Left ventricle myocardium inferior (tissue), 1 donor: ENCODE measurements at regions not wholly inside any gene's neighbourhood (a gene's known extent, or its start where the extent isn't known, plus 50 kb on each side); places are given as distances from the start of the nearest gene placed in this dataset.

ENCODE experiments used
- DNase-seq: peaks from one replicate; pipeline ENCODE4 v3.0.0-alpha.2; 2020
- H3K27ac ChIP-seq: fragments of 200-600 bp; replicated peaks from 2 replicates; pipeline ENCODE4 v1.8.0; 2021
- H3K27me3 ChIP-seq: fragments of 200-600 bp; 2 replicates; pipeline ENCODE4 v1.8.0; 2021; ENCODE audit warnings: low read depth
- H3K36me3 ChIP-seq: fragments of 200-600 bp; 2 replicates; pipeline ENCODE4 v1.8.0; 2021
- H3K4me1 ChIP-seq: fragments of 200-600 bp; 2 replicates; pipeline ENCODE4 v1.8.0; 2021
- H3K4me3 ChIP-seq: fragments of 200-600 bp; 2 replicates; pipeline ENCODE4 v1.8.0; 2021; ENCODE audit warnings: mild to moderate bottlenecking, moderate library complexity
- H3K9me3 ChIP-seq: fragments of 200-600 bp; replicated peaks from 2 replicates; pipeline ENCODE4 v1.8.0; 2021
- CTCF ChIP-seq: fragments of 200-600 bp; IDR thresholded peaks from 2 replicates; pipeline ENCODE4 v1.8.0; 2021; ENCODE audit warnings: antibody characterized with exemption, mild to moderate bottlenecking, borderline replicate concordance
- intact Hi-C: fragments of 100-400 bp; cut with micrococcal nuclease; formaldehyde crosslinking; loops from one replicate; pipeline ENCODE4 v1.11.0; 2022
- donor health status: DM: no; HTN: yes; CAD: no; lungs with severe emphysema.

- H3K27me3 ChIP-seq, result no peaks in the 10 kb centered on the region
- H3K9me3 ChIP-seq, result no peaks in the 10 kb centered on the region
- intact Hi-C loops, result no loop called here
- no peaks in the 10 kb centered on the region for H3K36me3 ChIP-seq
- DNase-seq, result no peak
- H3K4me1 ChIP-seq, result peaks cover 15% of the 10 kb centered on the region
- TF ChIP-seq CTCF, result no peak
- H3K4me3 ChIP-seq, result no peak overlapping the region
- no peak overlapping the region for H3K27ac ChIP-seq
Observed at GRCh38 chr6:82056567-82056966, 191.0 kb downstream of the IBTK start.

DNA sequence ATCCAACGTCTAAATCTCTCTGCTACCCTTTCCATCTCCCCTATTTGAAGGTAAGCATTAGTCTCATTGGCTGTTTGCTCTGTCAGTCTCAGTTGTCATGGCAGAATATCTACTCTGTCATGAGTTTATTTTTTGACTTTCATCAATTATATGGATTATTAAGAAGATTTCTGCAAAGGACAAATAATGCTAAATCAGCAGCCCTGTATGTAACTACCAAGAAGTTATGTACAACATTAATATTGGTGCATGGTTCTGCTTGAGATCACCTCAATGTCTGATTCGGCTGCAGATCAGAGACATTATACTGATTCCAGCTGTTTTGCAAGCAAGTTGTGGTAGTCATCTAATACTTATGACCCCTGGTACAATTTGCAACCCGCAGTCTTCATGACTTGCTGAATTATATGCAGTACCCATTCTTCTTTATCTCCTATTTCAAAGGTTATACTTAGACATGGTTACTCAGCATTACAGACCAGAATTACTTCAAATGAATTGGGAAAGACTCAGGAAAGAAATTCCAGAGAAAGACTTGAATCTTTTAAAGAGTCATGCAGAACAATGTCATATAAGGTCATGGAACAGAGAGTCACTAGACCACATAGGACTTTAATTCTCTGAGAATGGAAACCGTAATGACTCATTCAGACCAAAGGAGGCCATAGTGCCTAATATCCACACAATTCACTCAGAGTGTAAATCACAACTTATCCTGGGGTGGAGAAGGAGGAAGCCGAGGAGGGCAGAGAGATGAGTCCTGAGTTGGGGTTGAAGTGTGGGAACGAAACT lies 201.4 kb downstream of the IBTK start:
- H3K4me3 ChIP-seq, result no peak overlapping the region
- no peaks in the 10 kb centered on the region for H3K9me3 ChIP-seq
- DNase-seq, result no peak
- H3K4me1 ChIP-seq, result no peaks in the 10 kb centered on the region
- TF ChIP-seq CTCF, result no peak
- no peaks in the 10 kb centered on the region for H3K36me3 ChIP-seq
- no peak overlapping the region for H3K27ac ChIP-seq
- intact Hi-C loops, result no loop called here
- H3K27me3 ChIP-seq, result no peaks in the 10 kb centered on the region

DNA sequence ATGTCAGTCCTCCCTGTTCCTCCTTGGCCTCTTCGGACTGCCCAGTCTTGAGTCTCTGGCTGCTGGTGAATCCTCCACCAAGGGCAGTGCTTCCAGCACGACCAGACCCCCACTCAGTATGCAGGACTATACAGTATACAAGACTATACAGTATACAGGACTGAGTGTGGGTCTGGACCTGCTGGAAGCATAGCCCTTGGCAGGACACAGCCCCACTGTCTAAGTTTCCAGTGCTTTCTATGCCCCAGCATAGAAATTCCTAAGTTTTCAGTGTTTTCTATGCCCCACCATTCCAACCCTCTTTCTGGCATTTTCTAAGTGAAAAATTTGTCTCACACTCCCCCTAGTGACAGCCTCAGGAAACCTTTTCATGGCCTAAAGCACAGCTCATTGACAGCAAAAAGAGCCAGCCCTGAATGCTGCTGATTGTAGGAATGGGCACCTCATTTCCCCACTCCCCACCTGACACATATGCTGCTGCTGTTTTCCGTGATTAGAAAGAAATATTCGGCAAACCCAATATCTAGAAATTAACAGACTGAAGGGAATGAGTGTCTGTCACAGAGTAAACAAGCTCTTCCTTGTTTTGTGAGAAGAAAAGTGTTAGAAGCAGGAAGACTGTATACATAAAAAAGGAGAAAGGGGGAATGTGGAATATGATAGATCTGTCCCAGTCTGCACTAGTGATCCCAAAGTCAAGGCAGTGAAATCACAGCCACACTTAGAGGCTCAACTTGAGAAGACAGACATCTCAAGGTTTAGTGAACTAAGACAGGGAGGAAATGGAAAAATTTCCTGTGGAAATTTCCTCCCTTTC lies 206.9 kb downstream of the IBTK start:
- intact Hi-C loops, result no loop called here
- peaks cover 5% of the 10 kb centered on the region for H3K4me1 ChIP-seq
- H3K27ac ChIP-seq, result no peak overlapping the region
- H3K4me3 ChIP-seq, result no peak overlapping the region
- TF ChIP-seq CTCF, result peak; percentile 75
- H3K27me3 ChIP-seq, result no peaks in the 10 kb centered on the region
- H3K36me3 ChIP-seq, result no peaks in the 10 kb centered on the region
- DNase-seq, result no peak
- no peaks in the 10 kb centered on the region for H3K9me3 ChIP-seq

- no peak for TF ChIP-seq CTCF
- H3K27me3 ChIP-seq, result no peaks in the 10 kb centered on the region
- peaks cover 8% of the 10 kb centered on the region for H3K4me1 ChIP-seq
- no peak overlapping the region for H3K27ac ChIP-seq
- intact Hi-C loops, result no loop called here
- no peak for DNase-seq
- no peaks in the 10 kb centered on the region for H3K36me3 ChIP-seq
- no peak overlapping the region for H3K4me3 ChIP-seq
- H3K9me3 ChIP-seq, result no peaks in the 10 kb centered on the region
Observed at GRCh38 chr6:82038631-82039030, 208.9 kb downstream of the IBTK start.

GRCh38 chr6:82035526-82035925 lies 212.0 kb downstream of the IBTK start:
- intact Hi-C loops, result no loop called here
- DNase-seq, result no peak

More at GRCh38 chr6:82035526-82035925, 212.0 kb downstream of the IBTK start:
- no peaks in the 10 kb centered on the region for H3K27me3 ChIP-seq
- no peak for TF ChIP-seq CTCF
- peaks cover 23% of the 10 kb centered on the region for H3K4me1 ChIP-seq
- no peak overlapping the region for H3K27ac ChIP-seq
- no peaks in the 10 kb centered on the region for H3K9me3 ChIP-seq
- no peak overlapping the region for H3K4me3 ChIP-seq
- no peaks in the 10 kb centered on the region for H3K36me3 ChIP-seq
